Panc1 (cell line): ENCODE measurements at regions not wholly inside any gene's neighbourhood (a gene's known extent, or its start where the extent isn't known, plus 50 kb on each side); places are given as distances from the start of the nearest gene placed in this dataset.

Experiments used
- CTCF ChIP-seq: fragments of 450-650 bp; IDR thresholded peaks from 2 replicates; pipeline ENCODE4 v1.5.1; 2017; ENCODE audit warnings: mild to moderate bottlenecking
- POLR2AphosphoS5 ChIP-seq: IDR thresholded peaks from 2 replicates; pipeline ENCODE4 v1.6.1; 2012; ENCODE audit warnings: mild to moderate bottlenecking, low read depth, low read length, moderate library complexity
- TF ChIP-seq, protein P1 (sequence below), 2 experiments: IDR thresholded peaks; 2 replicates each; pipeline ENCODE4 v1.6.1; 2011 to 2012; ENCODE audit warnings: low read depth in 2 of 2, control low read depth in 1 of 2, low read length in 1 of 2, mild to moderate bottlenecking in 1 of 2, moderate library complexity in 1 of 2; ENCODE audit not compliant: insufficient read depth in 1 of 2

GRCh38 chr14:58824796-58825195, 187.0 kb downstream of the DACT1 start:
- TF ChIP-seq CTCF = no peak
- TF ChIP-seq, protein P1, sequence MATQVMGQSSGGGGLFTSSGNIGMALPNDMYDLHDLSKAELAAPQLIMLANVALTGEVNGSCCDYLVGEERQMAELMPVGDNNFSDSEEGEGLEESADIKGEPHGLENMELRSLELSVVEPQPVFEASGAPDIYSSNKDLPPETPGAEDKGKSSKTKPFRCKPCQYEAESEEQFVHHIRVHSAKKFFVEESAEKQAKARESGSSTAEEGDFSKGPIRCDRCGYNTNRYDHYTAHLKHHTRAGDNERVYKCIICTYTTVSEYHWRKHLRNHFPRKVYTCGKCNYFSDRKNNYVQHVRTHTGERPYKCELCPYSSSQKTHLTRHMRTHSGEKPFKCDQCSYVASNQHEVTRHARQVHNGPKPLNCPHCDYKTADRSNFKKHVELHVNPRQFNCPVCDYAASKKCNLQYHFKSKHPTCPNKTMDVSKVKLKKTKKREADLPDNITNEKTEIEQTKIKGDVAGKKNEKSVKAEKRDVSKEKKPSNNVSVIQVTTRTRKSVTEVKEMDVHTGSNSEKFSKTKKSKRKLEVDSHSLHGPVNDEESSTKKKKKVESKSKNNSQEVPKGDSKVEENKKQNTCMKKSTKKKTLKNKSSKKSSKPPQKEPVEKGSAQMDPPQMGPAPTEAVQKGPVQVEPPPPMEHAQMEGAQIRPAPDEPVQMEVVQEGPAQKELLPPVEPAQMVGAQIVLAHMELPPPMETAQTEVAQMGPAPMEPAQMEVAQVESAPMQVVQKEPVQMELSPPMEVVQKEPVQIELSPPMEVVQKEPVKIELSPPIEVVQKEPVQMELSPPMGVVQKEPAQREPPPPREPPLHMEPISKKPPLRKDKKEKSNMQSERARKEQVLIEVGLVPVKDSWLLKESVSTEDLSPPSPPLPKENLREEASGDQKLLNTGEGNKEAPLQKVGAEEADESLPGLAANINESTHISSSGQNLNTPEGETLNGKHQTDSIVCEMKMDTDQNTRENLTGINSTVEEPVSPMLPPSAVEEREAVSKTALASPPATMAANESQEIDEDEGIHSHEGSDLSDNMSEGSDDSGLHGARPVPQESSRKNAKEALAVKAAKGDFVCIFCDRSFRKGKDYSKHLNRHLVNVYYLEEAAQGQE (IDR thresholded peaks at IDR 0.05; ENCODE audit: insufficient read depth in 1 of 2, low read depth in 2 of 2, low read length in 1 of 2) = no peak
- no peak for TF ChIP-seq POLR2AphosphoS5
